Activated effector memory CD4-positive, alpha-beta T cell treated with Interleukin-2 at 50 U/mL for 16 hours (primary cell): ENCODE measurements at regions not wholly inside any gene's neighbourhood (a gene's known extent, or its start where the extent isn't known, plus 50 kb on each side); places are given as distances from the start of the nearest gene placed in this dataset.
A peak's percentile ranks its signal among the peaks of the same experiment; 100 is the strongest.
"Not testable (repeated sequence)": the region's sequence is repeated elsewhere in the genome, so short reads cannot be mapped to it uniquely, and the experiment has no call there.

ENCODE experiments used
- DNase-seq: peaks from one replicate; pipeline ENCODE4 v3.0.0-alpha.2; 2020

DNA sequence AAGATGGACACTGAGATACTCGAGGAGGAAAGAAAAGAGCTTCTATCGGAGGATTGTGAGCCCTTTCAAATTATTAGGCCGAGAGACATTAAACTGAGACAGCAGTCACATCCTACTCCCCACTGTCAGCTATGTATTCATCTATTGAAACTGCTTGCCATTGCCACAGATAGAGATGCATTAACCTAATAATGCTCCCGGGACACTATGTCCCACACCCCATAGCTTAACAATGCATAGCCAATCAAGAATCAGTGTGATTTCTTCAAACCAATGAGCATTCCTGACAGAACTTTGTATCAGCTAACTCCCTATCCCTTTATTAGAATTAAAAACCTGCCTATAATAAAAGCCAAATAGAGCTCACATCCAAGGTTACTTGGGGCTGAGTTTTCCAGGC is 118.1 kb upstream of the NEIL3 start:
- DNase-seq = no peak

DNA sequence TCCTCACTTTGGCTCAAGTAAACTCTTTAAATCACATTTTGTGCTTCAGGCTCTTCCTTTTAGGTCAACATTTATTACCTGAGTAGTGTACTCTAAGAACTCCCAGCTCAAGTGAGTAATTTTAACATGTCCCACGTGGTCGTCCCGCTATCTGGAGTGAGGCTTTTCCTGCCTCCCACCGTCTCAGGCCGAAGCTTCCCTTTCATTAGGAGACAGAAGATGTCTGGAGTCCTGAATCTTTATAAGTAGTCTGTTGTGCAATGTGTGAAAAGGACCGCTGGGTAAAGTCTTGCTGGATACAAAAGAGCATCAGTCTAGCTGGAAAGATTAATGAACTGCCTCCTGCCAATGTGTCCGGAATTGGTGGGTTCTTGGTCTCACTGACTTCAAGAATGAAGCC is 117.7 kb upstream of the NEIL3 start:
- DNase-seq = no peak

DNA sequence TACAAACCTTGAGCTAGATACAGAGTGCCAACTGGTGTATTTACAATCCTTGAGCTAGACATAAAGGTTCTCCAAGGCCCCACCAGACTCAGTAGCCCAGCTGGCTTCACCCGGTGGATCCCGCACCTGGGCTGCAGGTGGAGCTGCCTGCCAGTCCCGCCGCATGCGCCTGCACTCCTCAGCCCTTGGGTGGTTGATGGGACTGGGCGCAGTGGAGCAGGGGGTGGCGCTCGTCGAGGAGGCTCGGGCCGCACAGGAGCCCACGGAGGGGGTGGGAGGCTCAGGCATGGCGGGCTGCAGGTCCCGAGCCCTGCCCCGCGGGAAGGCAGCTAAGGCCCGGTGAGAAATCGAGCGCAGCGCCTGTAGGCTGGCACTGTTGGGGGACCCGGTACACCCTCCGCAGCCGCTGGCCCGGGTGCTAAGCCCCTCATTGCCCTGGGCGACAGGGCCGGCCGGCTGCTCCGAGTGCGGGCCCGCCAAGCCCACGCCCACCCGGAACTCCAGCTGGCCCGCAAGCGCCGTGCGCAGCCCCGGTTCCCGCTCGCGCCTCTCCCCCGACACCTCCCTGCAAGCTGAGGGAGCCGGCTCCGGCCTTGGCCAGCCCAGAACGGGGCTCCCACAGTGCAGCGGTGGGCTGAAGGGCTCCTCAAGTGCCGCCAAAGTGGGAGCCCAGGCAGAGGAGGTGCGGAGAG is 116.5 kb upstream of the NEIL3 start:
- not testable (repeated sequence) for DNase-seq

DNA sequence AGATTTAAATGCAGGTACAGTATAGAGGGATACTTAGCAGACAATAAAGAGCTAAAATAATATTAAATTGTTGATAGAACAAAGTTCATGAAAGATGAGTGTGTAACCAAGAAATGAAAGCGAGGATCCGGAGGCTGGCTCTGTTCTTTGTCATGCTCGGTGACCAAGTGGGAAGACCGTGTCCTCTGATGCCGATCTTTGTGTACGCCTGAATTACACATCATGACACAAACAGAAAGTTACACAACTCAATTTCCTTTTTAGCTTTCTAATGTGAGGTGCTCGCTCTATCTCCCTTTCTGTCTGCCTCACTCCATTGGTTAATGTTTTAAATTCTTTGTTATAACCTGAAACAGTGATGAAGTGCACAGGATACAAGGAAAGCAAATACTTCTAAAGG is 114.8 kb upstream of the NEIL3 start:
- DNase-seq = no peak

DNA sequence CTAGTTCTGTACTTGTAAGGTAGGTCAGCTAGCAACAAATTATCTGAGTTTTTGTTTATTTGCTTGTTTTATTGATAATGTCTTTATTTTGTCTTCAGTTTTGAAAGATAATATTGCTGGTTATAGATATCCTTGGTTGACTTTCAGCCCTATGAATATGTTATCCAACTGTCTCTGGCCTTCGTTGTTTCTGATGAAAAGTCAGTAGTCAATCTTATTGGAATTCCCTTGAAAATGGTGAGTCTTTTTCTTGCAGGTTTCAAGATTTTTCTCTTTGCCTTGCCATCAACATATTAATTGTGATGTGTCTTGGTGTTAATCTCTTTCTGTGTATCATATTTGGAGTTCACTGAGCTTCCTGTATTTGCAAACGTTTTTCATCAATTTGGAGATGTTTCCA is 113.1 kb upstream of the NEIL3 start:
- no peak for DNase-seq

DNA sequence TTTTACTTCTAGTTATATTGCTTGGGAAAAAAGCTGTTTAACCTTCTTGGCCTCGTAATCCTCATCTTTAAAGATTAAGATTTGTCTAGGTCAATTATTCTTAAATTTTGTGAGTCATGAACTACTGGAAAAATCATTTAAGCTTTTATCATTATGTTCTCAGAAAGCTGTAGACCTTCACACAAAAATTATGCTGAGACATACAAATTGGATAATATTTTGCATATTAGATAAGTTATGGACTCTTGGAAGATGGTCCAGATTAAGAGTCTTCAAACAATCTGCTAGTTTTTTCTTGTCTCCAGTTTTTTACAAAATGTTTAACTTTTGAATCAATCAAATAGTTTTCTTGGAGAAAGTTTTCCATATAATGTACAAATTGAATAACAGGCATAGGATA is 108.1 kb upstream of the NEIL3 start:
- no peak for DNase-seq

DNA sequence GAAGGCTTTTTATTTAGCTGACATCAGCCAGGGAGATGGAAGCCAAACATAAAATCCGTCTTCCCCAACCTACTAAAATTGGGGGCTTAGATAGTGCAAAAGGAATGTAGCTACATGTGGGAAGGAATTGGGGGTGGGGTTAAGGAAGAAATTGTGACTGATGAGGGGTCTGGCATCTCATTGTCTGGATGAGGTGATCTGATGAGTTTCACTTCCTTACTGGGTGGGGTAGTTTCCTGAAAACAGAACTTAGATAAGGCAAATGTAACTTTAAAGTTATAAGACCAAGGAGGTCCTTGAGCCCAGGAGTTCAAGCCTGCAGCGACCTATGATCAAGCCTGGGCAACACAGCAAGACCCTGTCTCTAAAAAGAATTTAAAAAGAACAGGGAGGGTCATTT is 105.5 kb upstream of the NEIL3 start:
- DNase-seq = no peak

DNA sequence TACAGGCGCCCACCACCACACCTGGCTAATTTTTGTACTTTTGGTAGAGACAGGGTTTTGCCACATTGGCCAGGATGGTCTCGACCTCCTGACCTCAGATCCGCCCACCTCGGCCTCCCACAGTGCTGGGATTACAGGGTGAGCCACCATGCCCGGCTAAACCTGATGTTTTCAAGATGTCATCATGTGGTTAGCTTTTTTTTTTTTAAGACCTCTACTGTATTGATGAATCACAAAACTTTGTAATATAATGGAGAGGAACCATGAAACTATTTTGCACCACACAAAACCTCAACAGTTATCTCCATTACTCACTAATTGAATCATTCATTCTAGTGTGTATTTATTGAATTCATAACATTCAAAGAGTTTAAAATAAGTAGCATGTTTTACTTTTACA is 94.7 kb upstream of the NEIL3 start:
- no peak for DNase-seq

DNA sequence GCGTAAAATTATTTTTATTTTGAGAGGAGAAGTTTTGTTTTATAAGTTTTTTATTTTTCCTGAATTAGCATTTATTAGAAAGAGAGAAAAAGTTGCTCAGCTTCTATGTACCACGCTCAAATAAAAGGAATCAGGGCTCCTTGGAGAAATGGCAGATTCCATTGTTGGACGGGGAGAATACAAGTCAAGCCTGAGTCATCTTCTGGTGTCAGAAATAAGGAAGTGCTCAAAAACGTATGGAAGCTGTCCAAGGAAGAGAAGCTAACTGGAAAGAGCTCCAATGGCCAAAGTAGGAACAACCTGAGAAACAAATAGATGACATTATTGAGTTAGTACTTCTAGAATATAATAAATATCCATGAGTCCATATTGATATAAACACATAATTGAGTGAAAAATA is 89.3 kb upstream of the NEIL3 start:
- no peak for DNase-seq

DNA sequence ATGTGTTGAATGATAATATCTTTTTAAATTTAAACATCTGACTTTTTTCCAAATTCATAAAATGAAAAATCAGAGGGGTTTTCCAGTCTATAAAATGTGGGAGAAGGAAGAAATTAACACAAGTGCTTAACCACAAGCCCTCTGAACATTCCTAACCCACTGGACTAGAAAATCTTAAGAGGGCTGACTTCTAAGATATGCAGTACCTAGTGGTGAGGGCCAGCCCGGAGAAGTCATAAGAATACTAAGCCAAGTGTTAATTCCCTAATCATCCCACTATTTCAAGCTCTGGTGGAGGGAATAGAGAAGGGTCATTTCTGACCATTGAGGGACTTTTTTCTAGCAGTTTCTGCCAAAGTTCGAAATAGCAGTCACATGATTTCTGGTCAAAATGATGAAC is 86.9 kb upstream of the NEIL3 start:
- DNase-seq = no peak

DNA sequence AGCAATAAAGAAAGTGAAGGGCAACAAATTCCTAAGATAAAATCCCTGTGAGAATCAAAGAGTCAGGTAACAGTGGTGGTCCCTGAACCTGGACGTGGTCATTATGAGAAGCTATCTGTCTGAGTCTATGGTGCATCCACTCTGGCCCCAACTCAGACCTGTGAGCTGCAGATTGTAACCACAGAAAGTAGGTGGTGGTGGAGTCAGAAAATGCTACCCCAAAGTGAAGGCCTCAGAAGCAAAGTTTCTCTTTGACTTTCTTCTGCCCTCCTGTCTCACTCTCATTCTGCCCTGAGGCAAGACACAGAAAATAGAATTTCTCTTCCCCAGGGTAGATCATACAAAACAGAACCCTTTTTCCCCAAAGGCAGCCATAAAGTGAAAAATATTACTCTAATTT is 84.1 kb upstream of the NEIL3 start:
- no peak for DNase-seq

DNA sequence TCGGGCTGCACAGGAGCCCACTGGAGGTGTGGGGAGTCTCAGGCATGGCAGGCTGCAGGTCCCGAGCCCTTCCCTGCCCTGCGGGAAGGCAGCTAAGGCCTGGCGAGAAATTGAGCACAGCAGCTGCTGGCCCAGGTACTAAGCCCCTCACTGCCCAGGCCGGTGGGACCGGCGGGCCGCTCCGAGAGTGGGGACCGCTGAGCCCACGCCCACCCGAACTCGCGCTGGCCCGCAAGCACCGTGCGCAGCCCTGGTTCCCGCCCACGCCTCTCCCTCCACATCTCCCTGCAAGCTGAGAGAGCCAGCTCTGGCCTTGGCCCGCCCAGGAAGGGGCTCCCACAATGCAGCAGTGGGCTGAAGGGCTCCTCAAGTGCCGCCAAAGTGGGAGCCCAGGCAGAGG is 82.0 kb upstream of the NEIL3 start:
- no peak for DNase-seq

DNA sequence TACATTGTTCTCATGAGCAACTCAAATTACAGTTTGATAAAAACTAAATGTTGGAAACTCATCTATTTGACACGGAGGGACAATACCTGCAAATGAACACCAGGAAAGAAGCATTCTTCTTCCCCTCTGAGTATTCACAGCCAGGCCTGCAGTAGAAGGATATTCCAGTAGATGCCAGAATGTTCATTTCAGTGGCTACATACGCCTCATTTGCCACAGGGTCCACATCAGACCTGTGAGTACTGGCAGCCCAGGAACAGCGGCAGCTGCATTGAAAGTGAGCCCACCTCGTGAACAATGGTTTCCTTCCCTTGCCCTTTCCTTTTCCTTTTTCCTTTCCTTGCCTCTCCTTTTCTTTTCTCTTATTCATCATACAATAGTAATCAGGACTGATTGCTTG is 81.1 kb upstream of the NEIL3 start:
- no peak for DNase-seq

DNA sequence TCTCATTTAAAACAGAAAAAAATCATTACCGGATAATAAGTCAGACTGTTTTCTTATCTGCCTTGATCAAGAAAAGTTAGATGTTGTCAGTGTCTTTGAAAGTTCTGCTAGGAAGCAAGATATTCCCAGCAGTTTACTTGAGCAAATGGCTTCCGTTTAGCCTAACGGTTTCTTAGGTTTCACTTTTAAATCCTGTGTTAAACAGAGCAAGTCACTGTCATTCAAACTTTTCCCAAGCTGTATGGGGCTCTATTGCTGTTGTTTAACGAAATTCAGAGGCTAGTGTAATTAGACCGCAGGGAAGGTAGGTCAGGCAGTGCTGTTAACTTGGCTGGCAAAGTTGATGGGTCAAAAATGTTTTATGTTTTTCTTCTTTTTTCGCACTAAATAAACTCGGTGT is 80.3 kb upstream of the NEIL3 start:
- DNase-seq = no peak

DNA sequence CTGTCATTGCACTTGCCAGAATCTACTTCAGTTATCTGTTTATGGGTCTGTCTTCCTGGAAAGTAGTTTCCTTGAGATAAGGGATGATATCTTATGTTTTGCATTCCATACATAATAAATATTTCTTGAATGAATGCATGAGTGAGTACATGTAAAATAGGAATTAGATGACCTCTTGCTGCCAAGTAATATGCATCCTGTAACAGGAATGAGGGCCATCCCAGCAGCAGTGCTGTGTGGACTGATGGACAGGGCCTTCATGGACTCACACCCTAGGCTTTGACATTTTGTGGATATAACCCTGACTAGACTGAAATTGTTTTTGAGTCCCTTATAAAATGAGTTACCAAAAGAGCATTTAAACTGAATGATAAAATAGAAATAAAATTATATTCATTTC is 77.2 kb upstream of the NEIL3 start:
- DNase-seq = no peak

DNA sequence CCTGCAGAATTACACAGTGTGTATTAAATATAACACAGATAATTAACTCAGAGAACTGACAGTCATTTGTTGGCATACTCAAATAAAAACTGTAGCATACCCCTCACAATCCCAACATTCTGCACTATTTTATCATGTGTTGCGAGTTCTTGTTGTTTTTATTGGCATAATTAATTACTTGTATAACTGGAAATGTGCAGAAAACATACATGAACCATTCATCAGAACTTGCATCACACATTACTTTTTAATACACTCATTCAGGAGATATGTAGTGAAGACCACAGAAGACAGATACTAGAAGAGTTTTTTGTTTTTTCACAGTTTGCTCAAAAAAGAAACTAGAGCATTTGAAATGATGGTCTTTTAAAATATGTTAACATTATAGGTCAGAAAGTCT is 74.6 kb upstream of the NEIL3 start:
- DNase-seq = no peak

DNA sequence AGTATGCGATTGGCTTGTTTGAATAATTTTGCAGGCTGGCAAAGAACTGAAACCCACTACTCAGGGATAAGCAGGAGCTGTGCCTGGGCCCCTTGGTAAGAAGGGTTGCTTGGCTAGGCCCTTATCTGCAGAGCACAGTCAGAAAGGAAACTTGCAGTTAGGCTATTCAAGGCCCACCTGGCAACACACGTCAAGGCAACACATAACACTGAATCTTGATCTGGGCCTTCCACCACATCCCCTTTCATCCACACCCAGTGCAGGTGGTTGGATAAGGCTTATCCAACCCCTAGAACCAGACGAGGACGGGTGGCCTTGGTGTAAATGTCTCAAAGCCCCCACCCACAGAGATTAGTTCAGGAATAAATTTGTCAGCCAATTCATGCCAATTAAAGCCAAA is 72.8 kb upstream of the NEIL3 start:
- no peak for DNase-seq

DNA sequence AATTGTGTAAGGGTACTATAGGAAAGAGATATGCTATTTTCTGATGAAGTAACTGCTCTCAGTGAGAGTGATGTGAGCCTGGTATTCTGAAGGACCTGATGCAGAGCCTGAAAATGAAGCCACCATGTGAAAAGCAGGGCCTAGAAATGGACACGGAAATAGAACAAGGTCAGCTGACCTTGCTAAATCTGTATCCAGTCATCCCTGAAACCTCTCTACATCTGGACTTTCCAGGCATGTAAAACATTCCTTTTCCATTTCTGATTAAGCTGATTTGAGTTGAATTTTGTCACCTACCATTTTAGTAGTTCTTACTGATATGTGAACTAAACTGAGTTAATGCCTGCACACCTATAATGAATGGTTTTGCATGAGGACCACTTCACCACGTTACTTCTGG is 72.4 kb upstream of the NEIL3 start:
- DNase-seq = no peak

DNA sequence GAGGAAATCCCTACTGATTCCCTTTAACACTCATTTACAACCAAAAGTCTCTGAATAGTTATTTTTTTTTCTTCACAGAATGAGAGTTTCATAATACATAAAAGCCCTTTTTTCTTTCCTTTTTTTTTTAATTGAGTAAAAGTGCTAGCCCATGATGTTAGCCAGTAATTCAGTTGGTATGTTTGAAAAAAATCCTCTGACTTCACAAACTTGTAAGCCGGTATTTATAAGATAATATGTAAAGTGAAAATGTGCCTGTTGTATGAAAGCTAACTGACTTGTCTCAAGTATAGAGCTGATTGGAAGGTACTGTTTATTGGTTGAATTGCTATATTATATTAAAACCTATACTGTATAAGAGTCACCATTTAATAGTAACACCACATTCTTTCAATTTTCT is 70.2 kb upstream of the NEIL3 start:
- no peak for DNase-seq

DNA sequence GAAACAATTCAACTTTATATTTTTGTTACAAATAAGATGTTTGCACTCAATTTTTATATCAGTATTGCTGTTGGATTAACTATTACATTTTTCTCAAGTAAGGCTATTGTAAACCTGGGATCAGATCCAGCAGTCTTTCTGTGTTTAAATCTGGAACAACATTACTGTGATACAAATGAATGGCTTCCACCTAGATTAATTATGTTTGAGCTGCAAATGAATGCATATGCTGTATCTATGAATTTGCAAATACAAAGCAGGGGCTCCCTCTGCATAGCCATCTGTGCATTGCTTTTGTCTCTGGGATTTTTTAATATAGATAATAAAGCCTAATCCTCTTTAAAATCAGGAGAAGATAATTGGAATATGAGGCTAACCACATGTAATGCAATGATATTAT is 69.8 kb upstream of the NEIL3 start:
- no peak for DNase-seq

DNA sequence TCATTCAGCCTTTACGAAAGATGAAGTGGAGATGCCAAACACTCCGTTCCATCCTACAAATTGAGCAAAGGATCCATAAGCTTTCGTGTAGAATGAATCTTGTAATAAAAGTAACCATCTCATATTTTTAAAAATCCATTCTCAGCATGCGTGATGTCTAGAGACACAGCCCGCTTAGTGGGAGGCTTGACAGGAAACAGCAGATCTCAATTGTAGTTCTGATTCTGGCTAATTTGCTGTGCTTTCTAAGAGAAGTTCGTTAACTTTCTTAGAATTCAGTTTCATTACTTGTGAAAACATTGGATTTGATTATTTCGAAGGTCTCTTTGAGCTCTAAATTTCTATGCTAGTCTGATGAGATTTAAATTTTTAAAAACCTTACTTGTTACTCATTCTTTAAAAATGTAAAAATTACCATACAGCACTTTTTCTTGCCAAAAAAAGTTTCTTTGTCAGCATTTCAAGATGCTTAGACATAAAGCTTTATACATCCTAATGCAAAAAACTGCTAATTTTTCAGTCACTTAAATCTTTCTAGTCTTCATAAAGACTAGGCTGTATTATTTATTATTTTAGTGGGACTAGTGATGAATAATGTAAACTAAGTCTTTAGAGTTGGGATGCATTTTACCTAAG is 66.9 kb upstream of the NEIL3 start:
- DNase-seq = no peak

DNA sequence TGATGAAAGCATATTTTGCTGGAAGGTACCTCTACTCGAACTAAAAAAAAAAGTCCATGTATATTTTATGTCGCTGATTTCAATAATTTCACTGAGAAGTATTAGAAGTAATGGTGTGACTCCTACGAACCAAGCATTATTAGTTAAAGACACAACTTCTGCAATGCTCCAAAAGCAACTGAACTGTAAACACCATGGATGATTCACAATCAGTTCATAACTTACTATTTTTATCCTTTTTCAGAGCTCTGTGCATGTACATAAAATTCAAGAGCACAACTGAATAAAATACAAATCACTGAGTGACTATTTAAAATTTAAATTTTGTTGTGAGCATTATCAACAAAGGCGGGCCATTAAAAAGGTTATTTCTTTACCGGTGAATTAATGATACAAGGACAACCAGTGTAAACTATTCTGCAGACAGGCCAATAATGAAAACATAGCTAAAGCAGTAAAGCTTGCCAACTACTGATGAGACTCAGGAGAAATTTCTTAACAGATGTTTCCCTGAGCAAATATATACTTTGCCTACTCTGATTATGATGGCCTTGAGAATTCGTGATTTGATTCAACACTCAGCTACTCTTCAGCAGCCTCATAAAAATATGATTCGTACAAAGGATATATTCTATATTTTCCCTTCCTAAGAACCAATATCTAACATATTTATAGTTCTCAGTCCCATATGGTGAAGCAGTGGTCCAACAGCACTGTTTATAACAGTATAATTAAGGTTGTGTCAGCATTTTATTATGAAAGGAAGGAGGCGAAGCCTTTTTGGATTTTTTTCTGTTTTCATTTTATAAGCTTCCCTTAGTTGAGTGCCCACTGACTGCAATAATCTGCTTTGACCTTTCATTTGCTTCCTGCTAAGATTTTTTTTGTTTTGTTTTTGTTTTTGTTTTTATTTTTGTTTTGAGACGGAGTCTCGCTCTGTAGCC is 62.8 kb upstream of the NEIL3 start:
- no peak for DNase-seq

DNA sequence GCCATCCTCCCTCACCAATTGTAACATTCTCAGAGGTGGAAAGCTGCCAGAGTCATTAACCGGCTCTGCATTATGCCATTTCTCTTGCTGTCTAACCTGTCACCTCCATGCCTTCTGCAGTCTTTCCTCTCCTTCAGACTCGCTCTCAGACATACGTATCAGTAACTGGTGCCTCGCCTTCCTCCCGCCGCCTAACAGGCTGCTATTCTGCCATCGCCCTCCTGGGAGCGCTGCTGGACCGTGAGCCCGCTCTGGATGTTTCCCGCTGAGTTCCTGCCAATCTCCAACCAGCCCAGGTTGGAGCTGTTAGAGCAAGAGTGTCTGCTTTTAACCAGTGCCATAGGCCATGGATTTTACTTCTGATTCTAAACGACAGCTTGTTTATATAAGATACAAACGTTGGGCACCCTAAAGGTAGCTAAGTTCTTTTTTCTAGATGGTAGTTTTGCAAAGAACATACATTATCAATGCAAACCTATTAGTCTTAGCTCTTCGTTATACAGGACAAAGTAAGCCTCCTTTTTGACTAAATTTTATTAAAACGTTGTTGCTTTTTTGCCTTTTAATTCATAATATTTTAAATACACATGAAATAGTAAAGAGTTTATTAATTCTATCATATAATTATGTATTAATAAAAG is 59.5 kb upstream of the NEIL3 start:
- DNase-seq = peak; percentile 54

DNA sequence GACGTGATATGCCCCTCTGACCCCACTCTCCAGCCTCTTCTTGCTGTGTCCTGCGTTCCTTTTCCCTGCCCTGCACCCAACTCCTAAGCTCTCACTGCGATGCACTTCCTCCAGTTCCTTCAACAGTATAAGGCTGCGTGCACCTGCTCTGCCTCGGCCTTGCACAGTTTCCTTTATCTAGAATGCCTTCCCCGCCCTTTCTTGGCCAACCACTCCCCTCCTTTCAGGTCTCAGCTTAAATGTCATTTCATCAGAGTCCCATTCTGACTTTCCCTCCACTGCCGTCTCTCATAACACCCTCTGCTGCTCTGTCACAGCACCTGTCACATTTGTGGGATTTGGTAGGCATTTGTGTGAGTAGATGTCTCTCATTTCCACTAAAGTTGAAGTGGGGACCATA is 58.4 kb upstream of the NEIL3 start:
- no peak for DNase-seq
